GM12878 (cell line): ENCODE measurements at regions not wholly inside any gene's neighbourhood (a gene's known extent, or its start where the extent isn't known, plus 50 kb on each side); places are given as distances from the start of the nearest gene placed in this dataset.

Experiments used
- CBFB ChIP-seq: IDR thresholded peaks from 2 replicates; pipeline ENCODE4 v1.6.1; 2016; ENCODE audit warnings: antibody characterized with exemption, low read depth
- EZH2 ChIP-seq: IDR thresholded peaks from 2 replicates; pipeline ENCODE4 v1.6.1; 2012; ENCODE audit warnings: low read depth, mild to moderate bottlenecking, control low read depth, inconsistent platforms, low read length, borderline replicate concordance; ENCODE audit not compliant: control insufficient read depth
- TF ChIP-seq, protein P1 (sequence below), 3 experiments: IDR thresholded peaks in 2 of 3; conservative IDR thresholded peaks in 1 of 3; 2 replicates each; pipeline ENCODE4 v1.5.1; 2011; ENCODE audit warnings: low read depth in 3 of 3, low read length in 3 of 3, mild to moderate bottlenecking in 3 of 3, control low read depth in 2 of 3, moderate library complexity in 2 of 3, inconsistent platforms in 1 of 3, mixed read lengths in 1 of 3; ENCODE audit not compliant: control insufficient read depth in 2 of 3, insufficient read depth in 1 of 3; ENCODE audit errors: extremely low read depth in 1 of 3

DNA sequence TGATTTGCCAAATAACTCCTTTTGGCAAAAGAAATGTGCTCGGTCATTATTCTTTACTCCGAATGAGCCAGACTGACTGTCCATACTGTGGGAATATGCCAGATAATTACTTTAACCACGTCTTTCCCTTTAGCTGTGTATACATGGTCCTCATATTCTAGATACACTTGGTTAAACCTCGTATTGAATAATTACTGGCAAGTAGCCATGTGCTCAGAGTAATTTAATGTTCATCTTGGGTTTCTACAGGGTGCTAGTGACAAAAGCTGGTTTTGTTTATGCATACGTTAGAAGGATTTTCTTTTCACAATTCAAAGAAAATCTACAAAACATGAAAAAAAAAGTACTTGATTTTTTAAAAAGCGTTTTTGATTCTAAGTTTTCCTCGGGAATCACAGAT is 540.3 kb downstream of the KCNJ2 start:
- TF ChIP-seq EZH2 (no peak), CBFB (no peak)
- TF ChIP-seq, protein P1, sequence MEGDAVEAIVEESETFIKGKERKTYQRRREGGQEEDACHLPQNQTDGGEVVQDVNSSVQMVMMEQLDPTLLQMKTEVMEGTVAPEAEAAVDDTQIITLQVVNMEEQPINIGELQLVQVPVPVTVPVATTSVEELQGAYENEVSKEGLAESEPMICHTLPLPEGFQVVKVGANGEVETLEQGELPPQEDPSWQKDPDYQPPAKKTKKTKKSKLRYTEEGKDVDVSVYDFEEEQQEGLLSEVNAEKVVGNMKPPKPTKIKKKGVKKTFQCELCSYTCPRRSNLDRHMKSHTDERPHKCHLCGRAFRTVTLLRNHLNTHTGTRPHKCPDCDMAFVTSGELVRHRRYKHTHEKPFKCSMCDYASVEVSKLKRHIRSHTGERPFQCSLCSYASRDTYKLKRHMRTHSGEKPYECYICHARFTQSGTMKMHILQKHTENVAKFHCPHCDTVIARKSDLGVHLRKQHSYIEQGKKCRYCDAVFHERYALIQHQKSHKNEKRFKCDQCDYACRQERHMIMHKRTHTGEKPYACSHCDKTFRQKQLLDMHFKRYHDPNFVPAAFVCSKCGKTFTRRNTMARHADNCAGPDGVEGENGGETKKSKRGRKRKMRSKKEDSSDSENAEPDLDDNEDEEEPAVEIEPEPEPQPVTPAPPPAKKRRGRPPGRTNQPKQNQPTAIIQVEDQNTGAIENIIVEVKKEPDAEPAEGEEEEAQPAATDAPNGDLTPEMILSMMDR (IDR thresholded peaks at IDR 0.05 in 2 of 3, conservative IDR thresholded peaks at IDR 0.05 in 1 of 3; ENCODE audit: control insufficient read depth in 2 of 3, extremely low read depth in 1 of 3, insufficient read depth in 1 of 3, low read depth in 3 of 3, low read length in 3 of 3): no peak
